DND-41 (cell line): ENCODE measurements at regions not wholly inside any gene's neighbourhood (a gene's known extent, or its start where the extent isn't known, plus 50 kb on each side); places are given as distances from the start of the nearest gene placed in this dataset.

ENCODE experiments used
- EZH2 ChIP-seq: IDR thresholded peaks from 3 replicates; pipeline ENCODE4 v1.6.1; 2012; ENCODE audit warnings: borderline replicate concordance, low read depth, mild to moderate bottlenecking, moderate library complexity, low read length, inconsistent platforms; ENCODE audit not compliant: severe bottlenecking
- TF ChIP-seq, protein P1 (sequence below): IDR thresholded peaks from 2 replicates; pipeline ENCODE4 v1.5.1; 2012; ENCODE audit warnings: borderline replicate concordance, low read length, moderate library complexity, mild to moderate bottlenecking; ENCODE audit not compliant: poor library complexity, severe bottlenecking; ENCODE audit errors: extremely low read depth

DNA sequence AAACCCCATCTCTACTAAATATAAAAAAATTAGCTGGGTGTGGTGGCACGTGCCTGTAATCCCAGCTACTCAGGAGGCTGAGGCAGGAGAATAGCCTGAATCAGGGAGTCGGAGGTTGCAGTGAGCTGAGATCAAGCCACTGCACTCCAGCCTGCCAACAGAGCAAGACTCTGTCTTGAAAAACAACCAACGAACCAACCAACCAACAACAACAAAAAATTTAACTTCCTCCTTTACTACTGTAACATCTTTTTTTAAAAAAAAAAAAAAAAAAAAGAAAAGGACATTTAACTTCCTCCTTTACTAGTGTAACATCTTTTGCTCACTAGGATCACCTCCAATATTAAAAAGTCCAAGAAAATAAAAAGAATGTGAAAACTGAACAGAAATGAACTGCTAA lies 92.3 kb upstream of the TMEM168 start:
- TF ChIP-seq, protein P1, sequence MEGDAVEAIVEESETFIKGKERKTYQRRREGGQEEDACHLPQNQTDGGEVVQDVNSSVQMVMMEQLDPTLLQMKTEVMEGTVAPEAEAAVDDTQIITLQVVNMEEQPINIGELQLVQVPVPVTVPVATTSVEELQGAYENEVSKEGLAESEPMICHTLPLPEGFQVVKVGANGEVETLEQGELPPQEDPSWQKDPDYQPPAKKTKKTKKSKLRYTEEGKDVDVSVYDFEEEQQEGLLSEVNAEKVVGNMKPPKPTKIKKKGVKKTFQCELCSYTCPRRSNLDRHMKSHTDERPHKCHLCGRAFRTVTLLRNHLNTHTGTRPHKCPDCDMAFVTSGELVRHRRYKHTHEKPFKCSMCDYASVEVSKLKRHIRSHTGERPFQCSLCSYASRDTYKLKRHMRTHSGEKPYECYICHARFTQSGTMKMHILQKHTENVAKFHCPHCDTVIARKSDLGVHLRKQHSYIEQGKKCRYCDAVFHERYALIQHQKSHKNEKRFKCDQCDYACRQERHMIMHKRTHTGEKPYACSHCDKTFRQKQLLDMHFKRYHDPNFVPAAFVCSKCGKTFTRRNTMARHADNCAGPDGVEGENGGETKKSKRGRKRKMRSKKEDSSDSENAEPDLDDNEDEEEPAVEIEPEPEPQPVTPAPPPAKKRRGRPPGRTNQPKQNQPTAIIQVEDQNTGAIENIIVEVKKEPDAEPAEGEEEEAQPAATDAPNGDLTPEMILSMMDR, result no peak
- no peak for TF ChIP-seq EZH2
